ELF-1 (cell line): ENCODE measurements at regions not wholly inside any gene's neighbourhood (a gene's known extent, or its start where the extent isn't known, plus 50 kb on each side); places are given as distances from the start of the nearest gene placed in this dataset.

Source experiments
- DNase-seq: peaks from one replicate; pipeline ENCODE4 v3.0.0-alpha.2; 2016; ENCODE audit warnings: low read depth, low spot score

GRCh38 chr6:95071464-95071863 is 505.9 kb upstream of the MANEA start:
- no peak for DNase-seq

DNA sequence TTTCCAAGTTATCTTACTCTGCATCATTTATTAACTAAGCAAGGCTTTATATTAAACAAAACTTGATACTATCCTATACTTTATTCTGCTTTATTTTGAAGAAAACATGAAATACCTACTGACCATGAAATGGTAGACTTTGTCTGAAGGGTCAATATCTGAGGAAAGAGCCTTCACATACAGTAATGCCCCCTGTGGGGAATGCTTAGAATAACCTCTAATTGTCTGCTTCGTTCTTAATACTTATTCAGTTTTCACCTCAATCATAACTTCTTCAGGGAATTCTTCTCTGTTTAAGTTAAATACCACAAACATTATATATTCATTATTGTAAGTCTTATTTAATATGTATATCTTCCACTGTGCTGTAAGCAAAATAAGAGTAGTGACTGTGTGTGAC is 498.9 kb upstream of the MANEA start:
- DNase-seq, result no peak

DNA sequence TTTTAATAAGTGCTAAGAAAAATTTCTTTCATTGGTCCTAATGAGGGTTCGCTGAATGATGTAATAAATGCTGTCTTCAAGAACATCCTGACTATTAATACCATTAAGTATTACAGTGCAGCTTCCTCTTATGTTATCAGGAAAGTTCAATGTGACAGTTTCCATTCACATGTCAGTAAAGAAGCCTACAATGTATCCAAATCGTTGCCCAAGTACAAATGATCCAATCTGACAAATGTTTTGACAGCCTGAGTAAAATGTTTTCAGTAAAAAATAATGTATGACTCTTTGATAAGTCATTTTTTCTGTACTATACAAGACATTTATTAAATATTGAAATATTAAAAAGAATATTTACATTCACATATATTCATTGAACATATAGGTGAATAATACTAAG is 496.1 kb upstream of the MANEA start:
- no peak for DNase-seq

DNA sequence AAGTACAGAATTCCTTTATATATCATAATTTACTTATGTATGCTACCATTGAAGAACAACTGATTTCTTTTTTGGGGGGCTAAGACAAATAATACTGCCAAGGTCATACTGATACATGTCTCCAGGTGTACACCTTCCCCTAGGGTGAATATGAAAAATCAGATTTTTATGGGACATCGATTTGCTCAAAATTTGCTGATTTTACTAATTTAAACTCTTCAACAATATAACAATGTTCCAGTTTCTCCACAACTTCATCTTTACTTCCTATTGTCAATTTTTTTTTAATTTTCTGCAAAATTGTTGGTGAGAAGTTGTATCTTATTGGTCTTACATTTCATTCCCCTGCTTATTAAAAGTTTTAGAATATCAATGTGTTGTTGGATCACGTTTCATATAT is 495.4 kb upstream of the MANEA start:
- DNase-seq, result no peak

DNA sequence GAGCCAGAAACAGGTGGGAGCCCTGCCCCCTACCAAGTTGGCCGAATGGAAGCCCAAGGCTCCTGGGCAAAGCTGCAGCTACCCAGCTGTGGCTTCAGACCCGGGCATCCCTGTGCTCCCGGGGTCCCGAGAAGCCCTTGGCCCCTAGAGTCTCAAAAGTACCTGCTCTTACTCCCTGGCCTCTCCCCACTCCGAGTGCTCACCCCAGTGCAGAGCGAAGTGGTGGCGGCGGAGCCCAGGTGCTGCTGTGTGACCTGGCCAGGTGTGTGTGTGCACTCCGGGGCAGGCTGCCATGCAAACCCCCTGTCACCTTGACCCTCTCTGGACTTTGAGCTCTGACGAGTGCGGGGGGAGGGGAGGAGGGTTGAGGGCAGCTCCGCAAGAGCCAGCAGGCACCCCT is 493.8 kb upstream of the MANEA start:
- DNase-seq, result no peak

DNA sequence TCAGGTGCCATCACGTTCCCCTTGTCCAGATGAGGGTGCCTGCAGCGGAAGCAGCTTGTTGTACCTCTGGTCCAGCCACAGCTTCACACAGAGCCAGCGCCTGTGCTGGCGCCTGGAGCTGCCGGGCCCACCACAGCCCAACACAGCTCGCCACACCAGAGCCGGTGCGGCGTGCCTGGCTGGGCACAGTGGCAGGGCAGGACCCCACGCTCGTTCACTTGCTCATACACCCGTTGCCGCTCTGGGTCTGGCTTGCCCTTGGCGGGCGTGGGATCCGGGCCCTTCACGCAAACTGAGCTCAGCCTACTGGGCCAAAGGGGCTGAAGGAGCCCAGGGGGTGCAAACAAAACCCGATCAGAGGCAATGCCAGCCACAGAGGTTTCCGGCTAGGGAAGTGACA is 492.5 kb upstream of the MANEA start:
- no peak for DNase-seq

DNA sequence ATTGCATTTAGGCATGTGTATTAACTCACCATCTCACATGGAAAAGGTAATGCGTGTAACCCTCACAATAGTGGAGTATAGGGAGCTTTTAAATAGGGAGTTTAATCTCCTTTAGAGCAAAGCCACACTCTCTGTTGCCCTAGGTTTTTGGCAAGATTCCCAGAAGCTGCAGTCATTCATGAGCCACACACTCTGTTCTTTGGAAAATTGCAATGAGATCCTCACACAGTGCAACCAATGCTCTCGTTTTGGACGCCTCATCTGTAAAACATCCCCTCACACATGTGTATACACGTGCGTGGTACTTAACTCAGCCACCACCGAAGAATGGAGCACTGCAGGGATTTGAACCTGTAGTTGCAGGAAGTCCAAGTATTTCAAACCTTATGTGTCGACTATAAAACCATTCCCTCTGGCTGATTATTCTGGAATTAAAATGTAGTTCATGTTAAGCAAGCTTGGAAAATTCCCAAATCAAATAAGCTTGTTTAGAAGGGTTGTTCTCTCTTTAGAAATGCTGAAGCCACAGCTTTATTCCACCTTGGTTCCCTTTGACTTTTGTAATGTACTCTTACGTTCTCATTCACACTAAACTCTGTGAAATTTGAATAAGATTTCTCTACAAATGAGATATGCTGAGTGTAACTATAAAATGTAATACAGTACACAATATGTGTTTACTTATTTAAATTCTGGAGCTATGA is 489.8 kb upstream of the MANEA start:
- no peak for DNase-seq

DNA sequence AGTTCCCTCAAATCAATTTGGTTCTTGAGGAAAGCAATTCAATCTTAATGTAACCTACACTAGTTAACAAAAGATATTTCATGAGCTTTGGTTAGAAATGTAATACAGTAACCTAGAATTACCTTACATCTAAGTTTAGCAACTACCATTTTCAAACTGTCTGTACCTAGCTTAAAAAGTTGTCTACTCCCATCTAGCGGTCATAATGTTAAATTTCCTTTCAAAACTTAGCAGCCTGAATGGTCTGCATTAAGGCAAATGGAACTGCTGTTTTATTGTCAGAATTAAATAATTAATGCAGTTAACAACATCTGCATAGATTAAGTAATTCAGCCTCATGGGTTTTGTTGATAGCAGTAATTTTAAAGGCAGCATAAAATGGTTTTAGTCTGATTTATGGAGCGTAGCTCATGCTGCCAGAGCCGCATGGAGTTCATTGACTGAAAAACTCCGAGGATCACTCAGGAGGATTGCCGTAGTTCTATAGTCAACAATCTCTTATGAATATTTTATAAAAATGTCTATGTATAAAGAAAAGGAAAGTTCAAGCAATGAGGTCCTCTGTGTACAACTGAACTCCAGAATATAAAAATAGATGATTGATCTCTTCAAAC is 485.4 kb upstream of the MANEA start:
- DNase-seq, result no peak

- DNase-seq, result no peak
Measured at GRCh38 chr6:95093154-95093553, 484.2 kb upstream of the MANEA start.

DNA sequence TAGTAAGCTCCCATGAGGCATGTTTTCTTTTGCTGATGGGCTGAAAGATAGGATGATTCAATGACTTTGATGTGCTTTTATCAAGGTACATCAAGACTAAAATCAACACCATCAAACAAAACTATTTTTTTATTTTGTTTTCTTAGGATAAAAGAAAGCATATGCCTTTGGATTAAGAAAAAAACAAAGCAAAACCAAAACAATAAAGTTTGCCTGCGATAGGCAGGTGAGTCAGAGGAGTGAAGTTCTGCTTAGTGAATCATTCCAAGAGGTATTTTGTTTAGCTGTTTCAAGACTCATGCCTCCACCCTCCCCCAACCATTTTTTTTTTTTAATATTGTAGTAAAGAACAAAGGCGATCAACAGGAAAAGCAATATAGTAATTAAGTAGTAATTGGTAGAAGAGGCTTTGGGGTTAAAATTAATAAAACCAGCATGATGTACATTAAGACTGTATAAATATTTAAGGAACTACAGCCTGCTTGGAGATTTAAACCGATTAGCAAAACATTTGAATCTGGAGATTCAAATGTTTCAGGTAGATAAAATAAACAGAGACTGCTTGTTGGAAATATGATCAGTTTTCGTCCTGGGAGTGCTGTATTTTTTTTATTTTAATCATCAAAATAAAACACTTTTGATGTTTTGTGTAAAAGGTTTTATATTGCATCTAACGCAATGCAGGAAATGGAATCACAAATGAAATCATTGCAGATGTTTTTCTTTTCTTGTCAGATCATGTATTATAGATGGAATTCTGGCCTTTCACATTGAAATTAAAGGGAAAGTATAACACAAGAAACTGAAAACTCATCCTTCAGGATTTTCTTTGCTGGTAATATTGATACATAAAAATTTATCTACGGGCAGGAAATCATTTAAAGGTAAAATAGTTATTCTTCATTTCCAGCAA is 482.3 kb upstream of the MANEA start:
- no peak for DNase-seq

DNA sequence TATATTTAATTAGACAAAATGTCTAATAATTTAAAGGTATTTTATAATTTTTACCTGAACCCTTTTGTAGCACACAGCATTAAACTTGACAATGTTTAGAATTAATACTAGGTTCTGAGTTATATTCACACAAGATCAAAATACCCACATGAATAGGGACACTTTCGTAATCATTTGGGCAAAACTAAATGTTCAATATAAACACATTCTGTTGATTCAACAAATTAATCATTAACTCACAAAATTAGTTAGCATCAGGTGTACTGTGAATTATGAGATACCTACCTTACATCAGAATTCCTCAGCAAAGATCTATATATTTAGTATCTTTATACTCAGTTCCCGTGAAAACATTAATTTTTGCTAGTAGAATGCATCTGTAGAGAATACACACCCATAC is 481.5 kb upstream of the MANEA start:
- DNase-seq, result no peak

GRCh38 chr6:95099410-95099809 is 477.9 kb upstream of the MANEA start:
- no peak for DNase-seq

- no peak for DNase-seq
Measured at GRCh38 chr6:95109212-95109611, 468.1 kb upstream of the MANEA start.

GRCh38 chr6:95110767-95111166 is 466.6 kb upstream of the MANEA start:
- DNase-seq, result no peak

DNA sequence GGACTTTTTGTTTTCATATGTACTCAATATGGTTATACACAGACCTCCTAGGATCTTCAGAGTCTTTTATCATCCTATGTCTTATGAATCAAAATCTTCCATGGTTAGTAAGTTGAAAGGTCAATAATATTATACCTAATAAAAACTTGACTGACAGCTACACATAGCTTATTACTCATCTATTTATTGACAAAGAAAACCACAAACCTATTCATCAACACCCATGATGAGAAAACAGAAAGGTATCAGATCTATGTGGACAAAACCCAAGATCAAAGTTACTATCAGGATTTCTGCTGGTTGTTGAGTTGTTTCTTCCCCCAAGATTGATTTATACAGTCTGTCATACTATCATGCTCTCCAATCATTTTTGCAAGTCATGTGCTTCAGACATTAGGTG is 460.1 kb upstream of the MANEA start:
- no peak for DNase-seq

DNA sequence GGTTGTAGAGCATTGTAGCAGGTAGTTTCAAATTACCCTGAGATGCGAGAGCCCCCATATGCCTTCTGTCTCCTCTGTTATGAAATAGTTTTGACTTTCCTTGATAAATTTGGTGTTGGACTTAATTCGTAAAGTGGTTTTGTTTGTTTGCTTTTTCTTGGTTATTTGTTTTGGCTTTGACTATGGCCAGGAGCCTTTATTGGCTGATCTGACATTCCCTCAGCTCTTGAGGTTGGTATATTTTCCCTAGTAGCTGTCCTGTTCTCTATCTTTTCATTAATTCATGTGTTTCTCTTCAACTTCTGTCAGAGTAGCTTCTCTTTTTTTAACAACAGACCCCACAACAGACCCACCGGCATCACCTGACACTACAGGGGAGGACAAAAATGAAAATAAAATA is 457.4 kb upstream of the MANEA start:
- no peak for DNase-seq

- DNase-seq, result no peak
Measured at GRCh38 chr6:95120984-95121383, 456.4 kb upstream of the MANEA start.

DNA sequence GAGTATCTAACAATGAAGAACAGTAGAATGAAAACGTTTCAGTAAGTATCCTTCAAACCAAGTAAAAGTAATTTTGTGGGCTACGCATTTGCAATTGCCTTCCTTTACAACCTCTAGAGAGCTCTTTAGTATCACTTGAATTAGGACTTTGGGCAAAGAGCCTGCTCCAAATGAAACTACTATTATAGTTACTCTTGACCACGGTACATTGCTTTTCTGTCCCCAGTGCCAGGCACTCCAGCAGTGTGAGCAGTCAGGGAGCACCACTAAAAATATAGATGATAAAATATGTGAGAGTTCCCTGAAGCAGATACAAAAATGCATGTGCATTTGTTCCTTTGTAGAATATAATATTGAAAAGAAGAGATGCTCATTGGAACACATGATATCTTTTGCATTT is 450.1 kb upstream of the MANEA start:
- DNase-seq, result no peak

DNA sequence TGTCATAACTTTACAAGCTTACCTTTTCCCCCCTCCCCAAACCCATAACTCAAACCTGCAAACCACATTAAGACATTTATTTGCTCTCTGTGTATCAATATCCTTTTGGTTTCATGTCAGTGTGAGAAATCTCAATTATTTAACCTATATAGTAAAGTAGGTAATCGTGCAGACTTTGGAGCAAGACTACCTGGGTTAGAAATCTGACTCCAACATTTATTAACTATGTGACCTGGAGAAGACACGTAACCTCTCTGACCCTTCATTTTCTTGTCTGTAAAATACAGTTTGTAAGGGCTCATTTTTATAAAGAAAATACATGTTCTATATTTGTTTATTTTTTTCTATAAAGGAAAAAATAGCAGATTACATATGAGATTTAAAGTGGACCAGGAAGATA is 448.9 kb upstream of the MANEA start:
- DNase-seq, result no peak

DNA sequence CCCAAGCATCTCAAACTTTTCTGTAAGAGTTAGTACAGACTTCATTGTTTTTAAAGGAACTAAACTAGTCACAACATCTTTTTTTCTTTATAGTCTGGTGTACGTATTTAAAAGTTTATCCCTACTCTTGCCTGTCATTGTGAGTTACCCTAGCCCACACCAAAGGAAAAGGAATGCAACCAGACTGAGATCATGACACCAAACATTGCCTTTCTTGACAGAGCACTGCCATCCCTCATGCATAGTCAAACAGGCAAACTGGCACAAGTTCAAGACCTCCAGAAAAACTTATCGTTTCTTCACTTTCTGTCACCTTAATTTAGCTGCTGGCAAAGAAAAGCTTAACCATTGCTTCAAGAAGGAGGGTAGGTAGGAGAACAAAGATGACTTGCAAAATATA is 448.4 kb upstream of the MANEA start:
- DNase-seq, result no peak

- DNase-seq, result no peak
Measured at GRCh38 chr6:95133578-95133977, 443.8 kb upstream of the MANEA start.

GRCh38 chr6:95135182-95135581 is 442.2 kb upstream of the MANEA start:
- DNase-seq, result no peak

DNA sequence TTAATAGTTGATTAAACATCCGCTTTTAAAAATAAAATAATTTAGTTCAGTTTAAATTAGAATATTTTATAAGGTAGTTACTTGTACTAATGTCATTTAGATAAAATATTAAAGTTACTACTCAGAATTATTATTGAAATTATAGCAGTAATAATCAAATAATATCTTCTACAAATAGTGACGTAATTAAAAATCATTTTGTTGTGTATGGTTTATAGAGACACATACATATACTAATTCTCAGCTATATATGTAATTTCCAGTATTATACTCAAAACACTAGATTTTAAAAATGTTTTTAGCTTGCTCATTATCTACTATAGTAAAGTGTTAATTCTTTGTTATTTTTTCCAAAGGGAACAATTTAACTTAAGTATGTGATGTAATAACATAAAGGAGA is 435.2 kb upstream of the MANEA start:
- DNase-seq, result no peak
